T-helper 2 cell treated with Interferon-gamma antibody and Interleukin-4, amounts not matched to agents 5 μg/mL and 100 μg/mL, for 36 hours (primary cell): ENCODE measurements at regions not wholly inside any gene's neighbourhood (a gene's known extent, or its start where the extent isn't known, plus 50 kb on each side); places are given as distances from the start of the nearest gene placed in this dataset.

ENCODE experiments used
- DNase-seq: peaks from one replicate; pipeline ENCODE4 v3.0.0; 2021; ENCODE audit warnings: low spot score
- H3K27ac Mint-ChIP-seq: one replicate; pipeline ENCODE4 v1.8.0; 2021; ENCODE audit warnings: mild to moderate bottlenecking, mixed read lengths
- H3K27me3 Mint-ChIP-seq: one replicate; pipeline ENCODE4 v1.8.0; 2021; ENCODE audit warnings: low read depth, mixed read lengths
- H3K36me3 Mint-ChIP-seq: one replicate; pipeline ENCODE4 v1.8.0; 2021; ENCODE audit warnings: low read depth, mixed read lengths
- H3K4me1 Mint-ChIP-seq: one replicate; pipeline ENCODE4 v1.8.0; 2021; ENCODE audit warnings: low read depth, mixed read lengths
- H3K4me3 Mint-ChIP-seq: one replicate; pipeline ENCODE4 v1.8.0; 2022; ENCODE audit warnings: mild to moderate bottlenecking, moderate library complexity, mixed read lengths
- H3K9me3 Mint-ChIP-seq: one replicate; pipeline ENCODE4 v1.8.0; 2021; ENCODE audit warnings: mixed read lengths

- no peaks in the 10 kb centered on the region for H3K36me3 Mint-ChIP-seq
- no peak overlapping the region for H3K27ac Mint-ChIP-seq
- H3K27me3 Mint-ChIP-seq: no peaks in the 10 kb centered on the region
- H3K4me1 Mint-ChIP-seq: no peaks in the 10 kb centered on the region
- H3K9me3 Mint-ChIP-seq: no peaks in the 10 kb centered on the region
- no peak for DNase-seq
- H3K4me3 Mint-ChIP-seq: no peak overlapping the region
Observed at GRCh38 chr22:49072996-49073645, 754.6 kb downstream of the BRD1 start.

- no peaks in the 10 kb centered on the region for H3K4me1 Mint-ChIP-seq
- no peaks in the 10 kb centered on the region for H3K9me3 Mint-ChIP-seq
- H3K4me3 Mint-ChIP-seq: no peak overlapping the region
- no peak for DNase-seq
- no peak overlapping the region for H3K27ac Mint-ChIP-seq
- H3K27me3 Mint-ChIP-seq: no peaks in the 10 kb centered on the region
- H3K36me3 Mint-ChIP-seq: no peaks in the 10 kb centered on the region
Observed at GRCh38 chr22:49070501-49070900, 757.2 kb downstream of the BRD1 start.

DNA sequence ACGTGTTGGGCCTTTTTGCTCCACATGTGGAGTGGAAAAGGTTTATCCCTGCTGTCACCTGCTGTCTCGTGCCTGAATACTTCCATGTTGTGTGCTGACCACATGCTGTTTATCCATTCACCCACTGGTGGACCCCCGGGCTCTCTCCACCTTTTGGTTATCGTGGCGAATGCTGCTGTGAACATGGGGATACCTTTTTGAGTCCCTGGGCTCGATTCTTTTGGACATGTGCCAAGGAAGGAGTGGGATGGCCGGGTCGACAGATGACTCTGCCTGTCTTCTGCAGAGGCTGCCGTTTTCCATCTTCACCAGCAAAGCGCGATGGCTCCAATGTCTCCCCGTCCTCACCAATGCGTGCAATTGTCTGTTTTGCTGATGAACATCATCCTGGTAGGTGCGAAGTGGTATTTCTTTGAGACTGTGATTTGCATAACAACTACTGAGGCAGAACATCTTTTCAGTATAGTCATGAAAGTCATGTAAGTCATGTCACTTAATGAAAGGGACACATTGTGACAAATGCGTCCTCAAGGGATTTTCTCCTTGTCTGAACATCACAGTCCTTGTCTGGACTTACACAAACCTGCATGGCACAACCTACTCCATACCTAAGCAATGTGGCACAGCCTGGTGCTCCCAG lies 758.7 kb downstream of the BRD1 start:
- H3K9me3 Mint-ChIP-seq: no peaks in the 10 kb centered on the region
- no peaks in the 10 kb centered on the region for H3K27me3 Mint-ChIP-seq
- no peaks in the 10 kb centered on the region for H3K4me1 Mint-ChIP-seq
- H3K36me3 Mint-ChIP-seq: no peaks in the 10 kb centered on the region
- no peak for DNase-seq
- no peak overlapping the region for H3K4me3 Mint-ChIP-seq
- no peak overlapping the region for H3K27ac Mint-ChIP-seq

GRCh38 chr22:49067504-49067903 lies 760.2 kb downstream of the BRD1 start:
- no peaks in the 10 kb centered on the region for H3K27me3 Mint-ChIP-seq
- no peak overlapping the region for H3K4me3 Mint-ChIP-seq
- no peaks in the 10 kb centered on the region for H3K4me1 Mint-ChIP-seq
- no peak for DNase-seq
- no peaks in the 10 kb centered on the region for H3K9me3 Mint-ChIP-seq
- no peak overlapping the region for H3K27ac Mint-ChIP-seq
- H3K36me3 Mint-ChIP-seq: no peaks in the 10 kb centered on the region

- no peaks in the 10 kb centered on the region for H3K36me3 Mint-ChIP-seq
- H3K4me1 Mint-ChIP-seq: no peaks in the 10 kb centered on the region
- H3K4me3 Mint-ChIP-seq: no peak overlapping the region
- no peaks in the 10 kb centered on the region for H3K9me3 Mint-ChIP-seq
- no peak for DNase-seq
- no peaks in the 10 kb centered on the region for H3K27me3 Mint-ChIP-seq
- H3K27ac Mint-ChIP-seq: no peak overlapping the region
Observed at GRCh38 chr22:49066619-49067018, 761.1 kb downstream of the BRD1 start.

GRCh38 chr22:49064836-49065235 lies 762.8 kb downstream of the BRD1 start:
- no peaks in the 10 kb centered on the region for H3K4me1 Mint-ChIP-seq
- H3K9me3 Mint-ChIP-seq: no peaks in the 10 kb centered on the region
- no peaks in the 10 kb centered on the region for H3K27me3 Mint-ChIP-seq
- H3K4me3 Mint-ChIP-seq: no peak overlapping the region
- no peak overlapping the region for H3K27ac Mint-ChIP-seq
- no peak for DNase-seq
- no peaks in the 10 kb centered on the region for H3K36me3 Mint-ChIP-seq

- no peak for DNase-seq
- Mint-ChIP-seq H3K9me3 (no peaks in the 10 kb centered on the region), H3K4me3 (no peak overlapping the region), H3K27ac (no peak overlapping the region), H3K36me3 (no peaks in the 10 kb centered on the region), H3K4me1 (no peaks in the 10 kb centered on the region), H3K27me3 (no peaks in the 10 kb centered on the region)
Observed at GRCh38 chr22:49063545-49063890, 764.2 kb downstream of the BRD1 start.

GRCh38 chr22:49062802-49063544 lies 764.7 kb downstream of the BRD1 start:
- no peaks in the 10 kb centered on the region for H3K27me3 Mint-ChIP-seq
- DNase-seq: no peak
- no peak overlapping the region for H3K4me3 Mint-ChIP-seq
- no peaks in the 10 kb centered on the region for H3K4me1 Mint-ChIP-seq
- no peaks in the 10 kb centered on the region for H3K36me3 Mint-ChIP-seq
- no peak overlapping the region for H3K27ac Mint-ChIP-seq
- no peaks in the 10 kb centered on the region for H3K9me3 Mint-ChIP-seq

- no peaks in the 10 kb centered on the region for H3K9me3 Mint-ChIP-seq
- no peaks in the 10 kb centered on the region for H3K36me3 Mint-ChIP-seq
- no peaks in the 10 kb centered on the region for H3K27me3 Mint-ChIP-seq
- no peak overlapping the region for H3K4me3 Mint-ChIP-seq
- no peaks in the 10 kb centered on the region for H3K4me1 Mint-ChIP-seq
- no peak overlapping the region for H3K27ac Mint-ChIP-seq
- no peak for DNase-seq
Observed at GRCh38 chr22:49062155-49062801, 765.4 kb downstream of the BRD1 start.

- H3K36me3 Mint-ChIP-seq: no peaks in the 10 kb centered on the region
- H3K27ac Mint-ChIP-seq: no peak overlapping the region
- no peak overlapping the region for H3K4me3 Mint-ChIP-seq
- no peaks in the 10 kb centered on the region for H3K4me1 Mint-ChIP-seq
- no peaks in the 10 kb centered on the region for H3K27me3 Mint-ChIP-seq
- H3K9me3 Mint-ChIP-seq: no peaks in the 10 kb centered on the region
- DNase-seq: no peak
Observed at GRCh38 chr22:49057910-49058309, 769.8 kb downstream of the BRD1 start.

- Mint-ChIP-seq H3K27me3 (no peaks in the 10 kb centered on the region), H3K4me3 (no peak overlapping the region), H3K9me3 (no peaks in the 10 kb centered on the region), H3K27ac (no peak overlapping the region), H3K4me1 (no peaks in the 10 kb centered on the region), H3K36me3 (no peaks in the 10 kb centered on the region)
- DNase-seq: no peak
Observed at GRCh38 chr22:49056301-49056700, 771.4 kb downstream of the BRD1 start.

- H3K9me3 Mint-ChIP-seq: no peaks in the 10 kb centered on the region
- H3K27me3 Mint-ChIP-seq: no peaks in the 10 kb centered on the region
- no peaks in the 10 kb centered on the region for H3K4me1 Mint-ChIP-seq
- H3K36me3 Mint-ChIP-seq: no peaks in the 10 kb centered on the region
- no peak overlapping the region for H3K27ac Mint-ChIP-seq
- H3K4me3 Mint-ChIP-seq: no peak overlapping the region
- no peak for DNase-seq
Observed at GRCh38 chr22:49055406-49055805, 772.3 kb downstream of the BRD1 start.

- no peaks in the 10 kb centered on the region for H3K9me3 Mint-ChIP-seq
- no peak overlapping the region for H3K27ac Mint-ChIP-seq
- H3K4me3 Mint-ChIP-seq: no peak overlapping the region
- no peaks in the 10 kb centered on the region for H3K36me3 Mint-ChIP-seq
- H3K27me3 Mint-ChIP-seq: no peaks in the 10 kb centered on the region
- H3K4me1 Mint-ChIP-seq: peaks cover 3% of the 10 kb centered on the region
- no peak for DNase-seq
Observed at GRCh38 chr22:49053578-49053977, 774.1 kb downstream of the BRD1 start.

DNA sequence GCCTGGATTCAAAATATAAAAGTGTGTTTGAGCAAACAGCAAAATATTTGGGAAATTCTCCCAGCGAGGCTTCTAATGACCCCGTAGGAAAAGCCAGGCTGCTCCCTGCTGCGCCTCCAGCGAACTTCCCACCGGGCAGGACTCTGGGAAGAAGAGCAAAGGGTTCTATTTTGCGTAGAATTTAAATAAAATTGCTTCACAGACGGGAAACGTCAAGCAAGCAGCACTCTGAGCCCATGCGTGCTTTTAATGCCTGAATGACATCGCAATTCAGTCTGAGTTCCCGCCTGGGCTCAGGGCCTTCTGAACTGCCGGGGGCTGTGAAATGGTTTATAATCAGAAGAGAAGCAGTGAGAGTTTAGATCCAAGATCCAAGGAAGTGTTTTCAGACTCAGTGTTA lies 775.1 kb downstream of the BRD1 start:
- Mint-ChIP-seq H3K27me3 (no peaks in the 10 kb centered on the region), H3K36me3 (no peaks in the 10 kb centered on the region), H3K27ac (peak overlapping the region; percentile 67), H3K4me1 (peaks cover 3% of the 10 kb centered on the region), H3K9me3 (no peaks in the 10 kb centered on the region), H3K4me3 (peak overlapping the region; percentile 87)
- no peak for DNase-seq
